IPS-18a (cell line): ENCODE measurements at regions not wholly inside any gene's neighbourhood (a gene's known extent, or its start where the extent isn't known, plus 50 kb on each side); places are given as distances from the start of the nearest gene placed in this dataset.

Source experiments
- H3K27ac ChIP-seq: one replicate; pipeline ENCODE4 v1.5.1; 2013; ENCODE audit warnings: low read length
- H3K27me3 ChIP-seq: one replicate; pipeline ENCODE4 v1.6.1; 2013; ENCODE audit warnings: mild to moderate bottlenecking, low read length; ENCODE audit not compliant: control insufficient read depth, insufficient read depth
- H3K36me3 ChIP-seq: one replicate; pipeline ENCODE4 v1.6.1; 2013; ENCODE audit warnings: low read depth, low read length; ENCODE audit not compliant: control insufficient read depth
- H3K4me1 ChIP-seq: one replicate; pipeline ENCODE4 v1.6.1; 2013; ENCODE audit warnings: low read depth, low read length; ENCODE audit not compliant: control insufficient read depth
- H3K4me3 ChIP-seq: one replicate; pipeline ENCODE4 v1.5.1; 2013; ENCODE audit warnings: low read length
- H3K9ac ChIP-seq: one replicate; pipeline ENCODE4 v1.6.1; 2013; ENCODE audit warnings: mild to moderate bottlenecking, low read length, moderate library complexity
- H3K9me3 ChIP-seq: one replicate; pipeline ENCODE4 v1.6.1; 2013; ENCODE audit warnings: low read depth, low read length; ENCODE audit not compliant: control insufficient read depth

DNA sequence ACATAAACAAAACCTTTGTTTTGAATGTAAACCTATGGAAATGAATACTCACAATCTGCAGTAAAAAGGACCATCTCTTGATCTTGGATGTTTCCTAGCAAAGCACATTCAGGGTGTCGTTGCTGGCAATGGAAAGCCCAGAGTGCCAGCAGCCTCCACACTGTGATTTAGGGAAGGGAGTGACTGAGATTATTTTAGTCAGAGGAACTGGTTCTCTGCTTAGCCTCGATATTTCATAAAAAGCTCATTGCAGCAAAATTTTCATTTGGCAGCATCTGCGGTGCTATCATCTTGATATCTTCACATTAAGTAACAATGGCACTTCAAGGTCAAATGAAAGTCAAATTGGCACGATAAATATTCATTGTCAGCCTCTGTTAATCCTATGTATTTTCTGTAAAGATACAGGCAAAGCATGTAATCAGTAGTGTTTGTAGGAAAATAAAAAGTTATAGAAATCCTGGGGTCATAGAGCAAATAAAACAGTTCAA, 116.0 kb downstream of the MACIR start:
- Histone ChIP-seq H3K4me3 (no peak overlapping the region), H3K27me3 (no peaks in the 10 kb centered on the region), H3K9me3 (no peaks in the 10 kb centered on the region), H3K36me3 (no peaks in the 10 kb centered on the region), H3K27ac (no peak overlapping the region), H3K4me1 (peaks cover under 1% of the 10 kb centered on the region), H3K9ac (no peak overlapping the region)

- Histone ChIP-seq H3K9ac (no peak overlapping the region), H3K4me3 (no peak overlapping the region), H3K4me1 (peaks cover 7% of the 10 kb centered on the region), H3K36me3 (no peaks in the 10 kb centered on the region), H3K9me3 (no peaks in the 10 kb centered on the region), H3K27me3 (no peaks in the 10 kb centered on the region), H3K27ac (no peak overlapping the region)
These were observed 115.3 kb downstream of the MACIR start for GRCh38 chr5:103373597-103374472.

DNA sequence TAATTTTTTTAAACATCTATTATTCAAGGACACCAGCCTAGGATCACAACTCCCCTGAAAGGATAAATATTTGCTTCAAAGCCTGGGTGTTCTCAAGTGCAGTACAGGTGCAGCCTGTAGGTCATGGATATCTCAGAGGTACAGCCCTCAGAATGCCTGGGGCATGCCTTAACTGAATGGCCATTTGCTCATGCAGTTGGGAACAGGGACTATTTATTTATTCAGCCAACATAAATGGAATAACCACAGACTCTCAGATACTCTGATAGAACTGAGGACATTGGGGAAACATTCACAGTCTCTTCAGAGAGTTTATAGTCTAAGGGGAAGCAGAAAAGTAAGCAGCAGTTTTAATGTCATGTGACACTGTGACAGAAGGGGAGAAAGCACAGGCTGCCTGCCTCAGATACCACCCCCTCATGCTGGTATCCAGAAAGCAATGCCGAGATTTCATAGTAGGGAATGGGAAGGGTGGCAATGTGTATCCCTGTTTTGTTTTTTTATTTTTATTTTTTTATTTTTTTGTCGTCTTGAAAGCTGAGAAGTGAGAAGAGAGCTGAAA, 112.6 kb downstream of the MACIR start:
- Histone ChIP-seq H3K9ac (no peak overlapping the region), H3K27me3 (no peaks in the 10 kb centered on the region), H3K4me3 (no peak overlapping the region), H3K27ac (no peak overlapping the region), H3K9me3 (no peaks in the 10 kb centered on the region), H3K36me3 (no peaks in the 10 kb centered on the region), H3K4me1 (peaks cover 7% of the 10 kb centered on the region)

- no peak overlapping the region for H3K9ac ChIP-seq
- H3K9me3 ChIP-seq = no peaks in the 10 kb centered on the region
- H3K4me3 ChIP-seq = no peak overlapping the region
- H3K4me1 ChIP-seq = peaks cover 7% of the 10 kb centered on the region
- H3K27ac ChIP-seq = no peak overlapping the region
- H3K36me3 ChIP-seq = no peaks in the 10 kb centered on the region
- no peaks in the 10 kb centered on the region for H3K27me3 ChIP-seq
These were observed 110.9 kb downstream of the MACIR start for GRCh38 chr5:103369125-103370120.

DNA sequence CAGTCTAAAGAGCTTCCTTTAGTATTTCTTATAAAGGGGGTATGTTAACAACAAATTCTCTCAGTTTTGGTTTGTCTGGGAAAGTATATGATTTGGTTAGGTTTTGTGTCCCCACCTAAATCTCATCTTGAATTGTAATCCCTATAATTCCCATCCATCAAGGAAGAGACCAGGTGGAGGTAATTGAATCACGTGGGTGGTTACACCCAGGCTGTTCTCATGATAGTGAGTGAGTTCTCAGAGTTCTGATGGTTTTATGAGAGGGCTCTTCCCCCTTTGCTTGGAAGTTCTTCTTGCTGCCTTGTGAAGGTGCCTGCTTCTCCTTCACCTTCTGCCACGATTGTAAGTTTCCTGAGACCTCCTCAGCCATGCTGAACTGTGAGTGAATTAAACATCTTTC, 109.1 kb downstream of the MACIR start:
- no peaks in the 10 kb centered on the region for H3K36me3 ChIP-seq
- H3K27ac ChIP-seq = no peak overlapping the region
- no peak overlapping the region for H3K9ac ChIP-seq
- no peaks in the 10 kb centered on the region for H3K27me3 ChIP-seq
- H3K4me1 ChIP-seq = peaks cover 7% of the 10 kb centered on the region
- no peaks in the 10 kb centered on the region for H3K9me3 ChIP-seq
- H3K4me3 ChIP-seq = no peak overlapping the region

DNA sequence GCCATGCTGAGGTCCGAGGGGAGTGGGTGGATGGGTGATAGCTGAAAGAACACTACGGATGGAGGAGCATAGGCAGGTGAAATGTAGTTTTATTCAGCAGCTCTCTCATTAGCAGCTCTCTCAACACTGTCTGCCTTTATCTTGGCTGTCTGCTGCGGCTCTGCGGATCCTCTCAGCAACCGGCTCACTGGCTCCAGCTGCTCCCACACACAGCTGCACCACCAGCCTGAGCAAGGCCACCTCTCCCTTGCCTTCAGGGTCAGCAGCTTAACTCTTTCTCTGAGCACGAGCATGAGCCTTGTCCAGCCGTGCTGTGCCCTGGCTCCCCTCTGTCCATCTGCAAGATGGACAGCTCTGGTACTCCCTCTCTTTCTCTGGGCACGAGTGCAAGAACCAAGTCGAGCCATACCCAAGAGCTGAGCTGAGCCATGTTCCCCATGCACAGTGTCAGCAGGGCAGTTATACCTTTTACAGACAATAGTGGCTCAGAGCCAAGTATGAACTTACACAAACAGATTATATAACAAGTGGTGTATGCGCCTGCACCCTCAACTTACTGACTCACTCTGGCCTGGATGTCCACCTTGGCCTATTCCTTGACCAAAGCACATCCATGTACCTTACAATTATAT, 108.5 kb downstream of the MACIR start:
- Histone ChIP-seq H3K9ac (no peak overlapping the region), H3K27me3 (no peaks in the 10 kb centered on the region)

DNA sequence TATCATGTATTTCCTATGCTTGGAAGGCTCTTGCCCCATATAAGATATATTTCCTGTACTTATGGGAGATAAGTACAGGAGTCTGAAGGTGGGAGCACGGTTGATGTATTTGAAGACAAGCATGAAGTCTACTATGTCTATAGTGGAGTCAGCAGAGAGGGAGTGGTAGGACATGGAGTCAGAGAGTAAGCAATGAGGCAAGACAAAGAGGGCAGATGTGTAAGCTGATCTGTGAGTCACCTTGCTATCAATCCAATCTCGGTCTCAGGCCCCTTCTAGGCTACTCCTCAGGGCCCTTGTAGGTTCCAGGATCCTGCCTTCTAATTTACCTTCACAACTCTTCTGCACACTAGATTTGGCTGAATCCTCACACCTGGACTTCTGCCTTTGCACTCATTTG, 105.5 kb downstream of the MACIR start:
- H3K4me3 ChIP-seq = no peak overlapping the region
- H3K9ac ChIP-seq = no peak overlapping the region
- H3K4me1 ChIP-seq = peaks cover 2% of the 10 kb centered on the region
- H3K9me3 ChIP-seq = no peaks in the 10 kb centered on the region
- H3K27ac ChIP-seq = no peak overlapping the region
- no peaks in the 10 kb centered on the region for H3K27me3 ChIP-seq
- H3K36me3 ChIP-seq = no peaks in the 10 kb centered on the region

More for the DNA sequence above, 108.5 kb downstream of the MACIR start:
- no peak overlapping the region for H3K4me3 ChIP-seq
- H3K27ac ChIP-seq = no peak overlapping the region
- no peaks in the 10 kb centered on the region for H3K9me3 ChIP-seq
- no peaks in the 10 kb centered on the region for H3K36me3 ChIP-seq
- H3K4me1 ChIP-seq = peaks cover 7% of the 10 kb centered on the region

GRCh38 chr5:103362211-103362610, 103.6 kb downstream of the MACIR start:
- no peaks in the 10 kb centered on the region for H3K9me3 ChIP-seq
- H3K4me3 ChIP-seq = no peak overlapping the region
- no peaks in the 10 kb centered on the region for H3K4me1 ChIP-seq
- H3K27ac ChIP-seq = no peak overlapping the region
- no peaks in the 10 kb centered on the region for H3K27me3 ChIP-seq
- no peaks in the 10 kb centered on the region for H3K36me3 ChIP-seq
- H3K9ac ChIP-seq = no peak overlapping the region

DNA sequence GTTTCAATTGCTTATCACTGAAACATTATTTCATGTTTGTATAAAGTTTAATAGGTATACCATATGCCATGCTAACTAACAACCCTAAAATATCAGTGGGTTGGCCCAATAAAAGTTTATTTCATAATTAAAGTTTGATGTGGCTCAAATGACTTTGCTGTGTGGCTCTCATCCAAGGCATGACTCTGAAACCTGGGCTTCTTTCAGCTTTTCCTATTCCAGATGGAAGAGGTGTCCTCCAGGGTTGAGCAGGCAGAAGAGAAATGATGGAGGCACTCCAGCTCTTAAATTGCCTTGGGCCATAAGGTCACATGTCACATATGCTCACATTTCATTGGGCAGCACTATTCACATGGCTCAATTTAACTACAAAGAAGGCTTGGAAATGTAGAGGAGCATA, 101.9 kb downstream of the MACIR start:
- Histone ChIP-seq H3K9ac (no peak overlapping the region), H3K4me3 (no peak overlapping the region), H3K27ac (no peak overlapping the region), H3K4me1 (no peaks in the 10 kb centered on the region), H3K27me3 (no peaks in the 10 kb centered on the region), H3K36me3 (no peaks in the 10 kb centered on the region), H3K9me3 (no peaks in the 10 kb centered on the region)

GRCh38 chr5:103358305-103358995, 99.9 kb downstream of the MACIR start:
- no peak overlapping the region for H3K27ac ChIP-seq
- H3K4me3 ChIP-seq = no peak overlapping the region
- no peaks in the 10 kb centered on the region for H3K4me1 ChIP-seq
- no peaks in the 10 kb centered on the region for H3K27me3 ChIP-seq
- no peak overlapping the region for H3K9ac ChIP-seq
- H3K36me3 ChIP-seq = no peaks in the 10 kb centered on the region
- no peaks in the 10 kb centered on the region for H3K9me3 ChIP-seq
